Testis (tissue), 2 donors: ENCODE measurements at regions not wholly inside any gene's neighbourhood (a gene's known extent, or its start where the extent isn't known, plus 50 kb on each side); places are given as distances from the start of the nearest gene placed in this dataset.

Experiments
- DNase-seq: peaks from one replicate; pipeline ENCODE4 v3.0.0-alpha.2; 2019
- H3K27ac ChIP-seq, 2 donors: fragments of 200-600 bp; sonication (generic); one replicate each; pipeline ENCODE4 v1.5.1; 2019
- H3K27me3 ChIP-seq: fragments of 200-600 bp; sonication (generic); one replicate; pipeline ENCODE4 v1.5.1; 2019
- H3K36me3 ChIP-seq: fragments of 200-600 bp; sonication (generic); one replicate; pipeline ENCODE4 v1.5.1; 2017; ENCODE audit warnings: low read depth; ENCODE audit errors: missing control alignments
- H3K4me1 ChIP-seq: fragments of 200-600 bp; sonication (generic); one replicate; pipeline ENCODE4 v1.5.1; 2019
- H3K4me3 ChIP-seq, 2 donors: fragments of 200-600 bp; sonication (generic); one replicate each; pipeline ENCODE4 v1.5.1; 2017 to 2019
- H3K9me3 ChIP-seq: fragments of 200-600 bp; sonication (generic); one replicate; pipeline ENCODE4 v1.5.1; 2017
- POLR2A ChIP-seq: fragments of 450-650 bp; IDR thresholded peaks from one replicate; pipeline ENCODE4 v1.6.1; 2017; ENCODE audit warnings: antibody characterized with exemption, mild to moderate bottlenecking, moderate library complexity
- WGBS, 2 donors: methylation state at CpG; one replicate each; pipeline ENCODE4 v1.1.5; 2018; 5-methylcytosine and 5-hydroxymethylcytosine counted together
- intact Hi-C: fragments of 100-400 bp; cut with DNase I; formaldehyde crosslinking; loops from one replicate; pipeline ENCODE4 v1.15.1; 2023; ENCODE audit warnings: low total_unique reads
- TF ChIP-seq, protein P1 (sequence below), 3 experiments: fragments of 450-650 bp in 2 of 3; fragments of 200-600 bp in 1 of 3; sonication (generic) in 1 of 3; IDR thresholded peaks; one replicate each; pipeline ENCODE4 v1.5.1; 2016 to 2019; ENCODE audit warnings: antibody characterized with exemption in 3 of 3, mild to moderate bottlenecking in 2 of 3, moderate library complexity in 1 of 3

DNA sequence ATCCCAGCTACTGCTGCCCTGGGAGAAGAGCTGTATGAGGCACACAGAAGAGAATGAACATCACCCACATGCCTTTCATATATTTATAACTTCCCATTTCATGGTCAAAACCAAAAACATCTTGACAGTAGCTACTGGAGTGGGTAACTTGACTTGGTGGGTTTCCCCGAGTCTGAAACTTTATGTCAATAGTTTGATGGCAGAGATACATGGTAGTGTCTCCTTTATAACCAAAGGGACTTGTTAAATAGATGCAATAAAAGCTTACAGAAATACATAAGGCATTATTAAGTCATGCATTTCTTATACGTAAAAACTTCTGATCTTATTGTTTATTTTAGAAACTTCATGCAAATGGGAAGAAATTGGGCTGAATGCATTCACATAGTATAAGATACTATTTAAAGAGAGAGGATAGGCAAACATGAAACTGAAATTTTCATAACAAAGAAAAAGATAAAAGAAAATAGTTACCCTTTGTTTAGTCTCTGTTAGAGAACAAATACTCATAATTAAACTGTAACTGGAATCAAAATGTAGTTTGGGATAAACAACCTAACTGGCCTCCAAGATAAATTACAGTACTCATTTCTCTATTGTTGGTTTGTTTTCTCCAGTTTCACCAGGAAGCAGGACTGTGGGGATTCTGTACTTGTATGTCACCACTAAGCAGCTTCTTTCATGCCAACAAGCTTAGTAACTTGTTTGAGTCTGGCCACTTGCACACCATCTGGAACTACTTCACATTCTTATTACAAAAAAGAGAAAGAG is 459.3 kb upstream of the MEF2C start:
- no peaks in the 10 kb centered on the region for H3K9me3 ChIP-seq
- H3K27ac ChIP-seq: no peak overlapping the region
- no peaks in the 10 kb centered on the region for H3K27me3 ChIP-seq
- no peaks in the 10 kb centered on the region for H3K36me3 ChIP-seq
- H3K4me3 ChIP-seq: no peak overlapping the region
- H3K4me1 ChIP-seq: no peaks in the 10 kb centered on the region
- TF ChIP-seq, protein P1, sequence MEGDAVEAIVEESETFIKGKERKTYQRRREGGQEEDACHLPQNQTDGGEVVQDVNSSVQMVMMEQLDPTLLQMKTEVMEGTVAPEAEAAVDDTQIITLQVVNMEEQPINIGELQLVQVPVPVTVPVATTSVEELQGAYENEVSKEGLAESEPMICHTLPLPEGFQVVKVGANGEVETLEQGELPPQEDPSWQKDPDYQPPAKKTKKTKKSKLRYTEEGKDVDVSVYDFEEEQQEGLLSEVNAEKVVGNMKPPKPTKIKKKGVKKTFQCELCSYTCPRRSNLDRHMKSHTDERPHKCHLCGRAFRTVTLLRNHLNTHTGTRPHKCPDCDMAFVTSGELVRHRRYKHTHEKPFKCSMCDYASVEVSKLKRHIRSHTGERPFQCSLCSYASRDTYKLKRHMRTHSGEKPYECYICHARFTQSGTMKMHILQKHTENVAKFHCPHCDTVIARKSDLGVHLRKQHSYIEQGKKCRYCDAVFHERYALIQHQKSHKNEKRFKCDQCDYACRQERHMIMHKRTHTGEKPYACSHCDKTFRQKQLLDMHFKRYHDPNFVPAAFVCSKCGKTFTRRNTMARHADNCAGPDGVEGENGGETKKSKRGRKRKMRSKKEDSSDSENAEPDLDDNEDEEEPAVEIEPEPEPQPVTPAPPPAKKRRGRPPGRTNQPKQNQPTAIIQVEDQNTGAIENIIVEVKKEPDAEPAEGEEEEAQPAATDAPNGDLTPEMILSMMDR (IDR thresholded peaks at IDR 0.05): no peak
- TF ChIP-seq POLR2A: no peak
- intact Hi-C loops: no loop called here
- no peak for DNase-seq
- 91 to 97% methylated on average over 2 of the region's 2 CpGs for WGBS, 2 donors

DNA sequence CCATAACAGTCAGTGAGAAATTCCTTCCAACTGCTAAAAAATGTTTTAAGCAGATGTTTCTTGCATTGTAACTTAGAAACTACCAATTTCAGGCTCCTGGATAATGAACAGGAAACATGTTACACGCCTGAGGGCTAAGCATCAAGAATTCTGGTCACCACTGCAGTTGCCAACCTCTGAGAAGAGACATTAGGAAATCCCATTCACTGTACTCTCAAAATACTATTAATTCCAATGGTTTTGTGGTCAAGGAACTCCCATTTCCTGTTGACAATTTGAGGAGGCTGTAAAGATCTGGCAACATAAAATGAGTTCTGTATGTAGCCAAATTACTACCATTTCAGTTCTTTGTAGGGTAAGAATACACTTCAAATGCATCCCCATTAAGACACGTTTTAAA is 456.0 kb upstream of the MEF2C start:
- 80 to 87% methylated on average over 2 of the region's 2 CpGs for WGBS, 2 donors
- Histone ChIP-seq H3K36me3 (no peaks in the 10 kb centered on the region), H3K4me1 (no peaks in the 10 kb centered on the region), H3K9me3 (no peaks in the 10 kb centered on the region), H3K4me3 (no peak overlapping the region), H3K27ac (no peak overlapping the region), H3K27me3 (no peaks in the 10 kb centered on the region)
- TF ChIP-seq, protein P1 (IDR thresholded peaks at IDR 0.05): no peak
- TF ChIP-seq POLR2A: no peak
- intact Hi-C loops: no loop called here
- DNase-seq: no peak

DNA sequence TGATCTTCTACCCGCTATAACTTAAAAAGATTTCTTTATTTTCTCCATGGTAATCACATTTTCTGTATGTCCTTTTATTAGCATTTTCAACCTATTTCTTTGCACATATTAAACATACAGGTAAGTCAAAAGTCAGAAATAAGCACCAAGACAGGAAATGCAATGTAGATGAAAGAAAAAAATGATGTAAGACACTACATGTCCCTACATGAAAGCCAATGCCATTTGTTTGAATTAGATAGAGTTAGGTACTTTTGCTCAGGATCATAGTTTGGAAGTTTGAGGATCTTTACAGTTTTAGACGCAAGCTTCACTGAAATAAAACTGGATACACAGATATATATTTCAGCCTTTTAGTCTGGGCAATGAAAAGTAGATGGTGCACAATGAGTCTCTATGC is 453.1 kb upstream of the MEF2C start:
- 92 to 95% methylated on average over 2 of the region's 2 CpGs for WGBS, 2 donors
- H3K9me3 ChIP-seq: no peaks in the 10 kb centered on the region
- no peaks in the 10 kb centered on the region for H3K4me1 ChIP-seq
- no peak overlapping the region for H3K4me3 ChIP-seq
- no peak for TF ChIP-seq POLR2A
- TF ChIP-seq, protein P1 (IDR thresholded peaks at IDR 0.05): no peak
- H3K27ac ChIP-seq: no peak overlapping the region
- no peaks in the 10 kb centered on the region for H3K27me3 ChIP-seq
- H3K36me3 ChIP-seq: no peaks in the 10 kb centered on the region
- DNase-seq: no peak
- intact Hi-C loops: no loop called here

DNA sequence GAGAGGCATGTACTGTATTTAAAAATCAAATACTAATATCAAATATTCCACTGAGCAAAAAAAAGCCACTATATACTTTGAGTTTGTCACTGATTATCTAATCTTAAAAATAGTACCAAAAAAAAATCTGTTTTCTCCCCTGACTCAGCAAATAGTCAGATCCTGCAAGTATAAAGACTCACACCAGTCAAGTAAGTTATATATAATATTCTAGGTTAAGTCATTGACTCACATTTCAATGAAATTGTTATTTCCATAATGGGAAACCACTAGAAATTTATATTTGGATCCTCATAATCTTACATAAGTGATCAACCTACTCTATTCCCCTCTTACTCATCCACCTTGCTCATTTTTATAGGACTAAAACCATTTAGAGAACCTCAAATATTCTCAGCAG is 447.2 kb upstream of the MEF2C start:
- TF ChIP-seq, protein P1 (IDR thresholded peaks at IDR 0.05): no peak
- TF ChIP-seq POLR2A: no peak
- no peaks in the 10 kb centered on the region for H3K36me3 ChIP-seq
- intact Hi-C loops: no loop called here
- no peak overlapping the region for H3K27ac ChIP-seq
- no peaks in the 10 kb centered on the region for H3K9me3 ChIP-seq
- H3K4me3 ChIP-seq: no peak overlapping the region
- DNase-seq: no peak
- no peaks in the 10 kb centered on the region for H3K4me1 ChIP-seq
- H3K27me3 ChIP-seq: no peaks in the 10 kb centered on the region

DNA sequence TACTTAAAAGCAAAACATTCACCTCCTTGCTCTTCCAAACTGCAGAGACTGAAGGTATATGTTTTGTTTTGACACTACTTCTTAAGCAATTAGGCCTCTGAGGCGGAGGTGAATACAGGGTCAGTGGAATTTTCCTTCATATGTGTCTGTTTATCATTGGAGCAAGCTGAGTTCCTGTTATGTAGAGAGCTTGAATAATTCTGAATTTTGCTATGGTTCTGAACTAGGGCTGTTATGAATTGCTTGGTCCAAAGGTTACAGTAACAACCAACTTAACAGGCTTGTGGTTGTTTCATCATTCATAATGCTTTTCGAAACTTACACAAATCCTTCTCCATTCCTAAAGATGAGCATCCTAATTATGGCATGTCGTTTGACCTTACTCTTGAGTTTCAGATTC is 444.6 kb upstream of the MEF2C start:
- 54 to 81% methylated on average over 3 of the region's 3 CpGs for WGBS, 2 donors
- Histone ChIP-seq H3K27ac (no peak overlapping the region), H3K9me3 (no peaks in the 10 kb centered on the region), H3K36me3 (no peaks in the 10 kb centered on the region), H3K27me3 (no peaks in the 10 kb centered on the region), H3K4me1 (no peaks in the 10 kb centered on the region), H3K4me3 (no peak overlapping the region)
- TF ChIP-seq POLR2A: no peak
- TF ChIP-seq, protein P1 (IDR thresholded peaks at IDR 0.05): no peak
- intact Hi-C loops: no loop called here
- DNase-seq: no peak
